Naive thymus-derived CD4-positive, alpha-beta T cell (primary cell): ENCODE measurements at regions not wholly inside any gene's neighbourhood (a gene's known extent, or its start where the extent isn't known, plus 50 kb on each side); places are given as distances from the start of the nearest gene placed in this dataset.

Experiments used
- ATAC-seq: fragments of 150-1000 bp; cut with Tn5 transposase; 2 replicates; pipeline ENCODE4 v1.10.0; 2021; ENCODE audit warnings: mild to moderate bottlenecking, moderate library complexity
- CTCF ChIA-PET: fragments of 350-600 bp; sonication (Branson Sonifier 250); formaldehyde crosslinking; loops from one replicate; lab custom pipeline; 2021; ENCODE audit warnings: antibody characterized with exemption; lab: Charles Lee
- POLR2A ChIA-PET: fragments of 350-600 bp; sonication (Branson Sonifier 250); formaldehyde crosslinking; loops from one replicate; lab custom pipeline; 2021; ENCODE audit warnings: antibody characterized with exemption, inconsistent platforms; lab: Charles Lee
- DNase-seq, 9 donors: peaks; one replicate each; pipeline versions ENCODE4 v3.0.0 to v3.0.0-alpha.2; 2020 to 2022; ENCODE audit warnings: mixed read lengths in 1 of 9
- H3K27ac ChIP-seq: one replicate; pipeline ENCODE4 v1.7.0; 2013; ENCODE audit warnings: mild to moderate bottlenecking, low read depth, low read length, moderate library complexity
- H3K27me3 ChIP-seq, 2 donors: one replicate each; pipeline ENCODE4 v1.7.0; 2013; ENCODE audit warnings: low read length in 2 of 2, mild to moderate bottlenecking in 2 of 2, moderate library complexity in 2 of 2; ENCODE audit not compliant: control insufficient read depth in 2 of 2, insufficient read depth in 2 of 2
- H3K36me3 ChIP-seq, 3 experiments: 1 replicate in 2 of 3; 2 replicates in 1 of 3; pipeline ENCODE4 v1.7.0; 2013; ENCODE audit warnings: low read length in 3 of 3, mild to moderate bottlenecking in 3 of 3, moderate library complexity in 1 of 3; ENCODE audit not compliant: insufficient read depth in 3 of 3, control insufficient read depth in 2 of 3
- H3K4me1 ChIP-seq, 2 donors: one replicate each; pipeline ENCODE4 v1.7.0; 2013; ENCODE audit warnings: low read length in 2 of 2, mild to moderate bottlenecking in 2 of 2, moderate library complexity in 1 of 2; ENCODE audit not compliant: control insufficient read depth in 2 of 2, insufficient read depth in 2 of 2
- H3K4me3 ChIP-seq: 2 replicates; pipeline ENCODE4 v1.7.0; 2013; ENCODE audit warnings: mild to moderate bottlenecking, low read length
- H3K9me3 ChIP-seq, 3 experiments: 1 replicate in 2 of 3; 2 replicates in 1 of 3; pipeline ENCODE4 v1.7.0; 2013; ENCODE audit warnings: low read length in 3 of 3; ENCODE audit not compliant: control insufficient read depth in 2 of 3
- H3K27ac Mint-ChIP-seq, 9 donors: one replicate each; pipeline ENCODE4 v1.8.0; 2020 to 2022; ENCODE audit warnings: mixed read lengths in 9 of 9, mild to moderate bottlenecking in 8 of 9, moderate library complexity in 5 of 9, inconsistent platforms in 2 of 9
- H3K27me3 Mint-ChIP-seq, 5 donors: one replicate each; pipeline ENCODE4 v1.8.0; 2021 to 2022; ENCODE audit warnings: mixed read lengths in 5 of 5, mild to moderate bottlenecking in 1 of 5
- H3K36me3 Mint-ChIP-seq, 5 donors: one replicate each; pipeline ENCODE4 v1.8.0; 2020 to 2022; ENCODE audit warnings: mixed read lengths in 5 of 5, mild to moderate bottlenecking in 3 of 5, inconsistent platforms in 1 of 5
- H3K4me1 Mint-ChIP-seq, 7 donors: one replicate each; pipeline ENCODE4 v1.8.0; 2020 to 2022; ENCODE audit warnings: mixed read lengths in 7 of 7, mild to moderate bottlenecking in 3 of 7, inconsistent platforms in 1 of 7
- H3K4me3 Mint-ChIP-seq, 10 donors: one replicate each; pipeline ENCODE4 v1.8.0; 2020 to 2022; ENCODE audit warnings: mild to moderate bottlenecking in 10 of 10, mixed read lengths in 10 of 10, moderate library complexity in 6 of 10, inconsistent platforms in 2 of 10
- H3K9me3 Mint-ChIP-seq, 11 donors: one replicate each; pipeline ENCODE4 v1.8.0; 2020 to 2022; ENCODE audit warnings: mixed read lengths in 11 of 11, mild to moderate bottlenecking in 4 of 11, inconsistent platforms in 1 of 11, moderate library complexity in 1 of 11
- intact Hi-C, 2 donors: fragments of 100-400 bp; cut with micrococcal nuclease; formaldehyde crosslinking; loops; one replicate each; pipeline ENCODE4 v1.15.1; 2023

DNA sequence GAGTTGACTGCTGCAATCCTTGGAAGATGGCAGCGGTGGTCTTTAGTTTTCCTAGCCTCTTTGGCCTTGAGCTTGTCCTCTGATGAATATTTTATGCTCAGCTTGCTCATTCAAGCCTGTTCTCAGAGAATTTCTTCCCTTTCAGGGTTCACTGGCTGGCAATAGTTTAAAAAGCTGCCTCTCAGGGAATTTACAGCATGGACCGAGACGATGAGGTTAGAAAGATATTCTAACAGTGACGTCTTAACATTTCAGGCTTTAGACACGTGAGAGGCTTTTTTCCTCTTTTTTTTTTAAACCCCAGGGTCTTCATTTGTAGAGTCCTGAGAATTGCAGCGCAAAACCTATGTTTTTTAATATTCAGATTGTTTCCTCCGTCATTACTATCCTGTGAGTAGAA lies 120.3 kb upstream of the CLSTN2 start:
- intact Hi-C loops, result no loop called here
- peaks cover 0 to 28% (median 8%) of the 10 kb centered on the region in 5 donors for H3K27me3 Mint-ChIP-seq
- no peaks in the 10 kb centered on the region for H3K4me1 ChIP-seq
- H3K4me3 ChIP-seq, result no peak overlapping the region
- H3K4me1 Mint-ChIP-seq, result no peaks in the 10 kb centered on the region
- peaks cover 0 to 4% (median 0%) of the 10 kb centered on the region in 5 donors for H3K36me3 Mint-ChIP-seq
- no peak overlapping the region for H3K4me3 Mint-ChIP-seq
- no peak for DNase-seq
- H3K27me3 ChIP-seq, result no peaks in the 10 kb centered on the region
- CTCF ChIA-PET, result no interaction called here
- no peak overlapping the region for H3K27ac ChIP-seq
- H3K9me3 ChIP-seq, result no peaks in the 10 kb centered on the region
- ATAC-seq, result no peak
- peaks cover 0 to 7% (median 2%) of the 10 kb centered on the region in 11 donors for H3K9me3 Mint-ChIP-seq
- no peaks in the 10 kb centered on the region for H3K36me3 ChIP-seq
- H3K27ac Mint-ChIP-seq, result no peak overlapping the region
- POLR2A ChIA-PET, result no interaction called here

- POLR2A ChIA-PET, result no interaction called here
Measured at GRCh38 chr3:139811331-139811730, 123.7 kb upstream of the CLSTN2 start.

GRCh38 chr3:139808201-139808600 lies 126.8 kb upstream of the CLSTN2 start:
- no peaks in the 10 kb centered on the region for H3K9me3 ChIP-seq
- H3K27me3 ChIP-seq, result no peaks in the 10 kb centered on the region
- POLR2A ChIA-PET, result no interaction called here
- H3K9me3 Mint-ChIP-seq, result peaks cover 0 to 3% (median 0%) of the 10 kb centered on the region in 11 donors
- H3K27ac Mint-ChIP-seq, result no peak overlapping the region
- CTCF ChIA-PET, result no interaction called here
- H3K36me3 Mint-ChIP-seq, result no peaks in the 10 kb centered on the region
- no peak for DNase-seq
- intact Hi-C loops, result no loop called here
- no peak overlapping the region for H3K27ac ChIP-seq
- peaks cover 0 to 11% (median 3%) of the 10 kb centered on the region in 5 donors for H3K27me3 Mint-ChIP-seq
- no peaks in the 10 kb centered on the region for H3K4me1 ChIP-seq
- no peak overlapping the region for H3K4me3 ChIP-seq
- H3K4me1 Mint-ChIP-seq, result no peaks in the 10 kb centered on the region
- no peaks in the 10 kb centered on the region for H3K36me3 ChIP-seq
- ATAC-seq, result no peak
- no peak overlapping the region for H3K4me3 Mint-ChIP-seq

More at GRCh38 chr3:139811331-139811730, 123.7 kb upstream of the CLSTN2 start:
- no peaks in the 10 kb centered on the region for H3K27me3 ChIP-seq
- CTCF ChIA-PET, result no interaction called here
- H3K4me1 ChIP-seq, result no peaks in the 10 kb centered on the region
- peaks cover 0 to 10% (median 3%) of the 10 kb centered on the region in 5 donors for H3K27me3 Mint-ChIP-seq
- H3K9me3 Mint-ChIP-seq, result peaks cover 0 to 2% (median 0%) of the 10 kb centered on the region in 11 donors
- ATAC-seq (peak; percentile 27), DNase-seq (no peak)
- no peak overlapping the region for H3K4me3 ChIP-seq
- H3K27ac ChIP-seq, result no peak overlapping the region
- H3K27ac Mint-ChIP-seq, result no peak overlapping the region
- no peak overlapping the region for H3K4me3 Mint-ChIP-seq
- no peaks in the 10 kb centered on the region for H3K9me3 ChIP-seq
- no peaks in the 10 kb centered on the region for H3K36me3 ChIP-seq
- H3K36me3 Mint-ChIP-seq, result no peaks in the 10 kb centered on the region
- intact Hi-C loops, result no loop called here
- no peaks in the 10 kb centered on the region for H3K4me1 Mint-ChIP-seq

DNA sequence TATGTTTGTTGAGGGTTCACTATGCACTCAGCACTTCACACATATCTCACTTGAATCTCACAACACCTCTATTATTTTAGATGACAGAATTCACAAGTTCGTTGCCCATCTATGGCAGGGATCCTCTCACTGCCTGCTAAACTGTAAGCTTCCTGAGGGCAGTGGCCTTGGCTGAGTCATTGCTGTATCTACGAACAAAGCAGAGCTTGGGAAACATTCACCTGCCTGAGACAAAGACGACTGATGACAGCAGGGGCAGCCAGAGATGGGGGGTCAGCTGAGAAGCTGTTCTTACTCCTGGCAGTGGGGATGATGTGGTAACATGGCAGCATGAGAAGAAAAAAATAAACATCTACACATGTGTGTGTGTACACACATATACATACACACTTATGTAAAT lies 125.5 kb upstream of the NMNAT3 start:
- no peak for ATAC-seq
- intact Hi-C loops, result no loop called here

GRCh38 chr3:139797724-139798343 lies 120.1 kb upstream of the NMNAT3 start:
- no peak overlapping the region for H3K4me3 Mint-ChIP-seq
- peaks cover 0 to 5% (median 0%) of the 10 kb centered on the region in 3 experiments for H3K9me3 ChIP-seq
- ChIA-PET POLR2A (no interaction called here), CTCF (no interaction called here)
- no peaks in the 10 kb centered on the region for H3K4me1 Mint-ChIP-seq
- no peak overlapping the region for H3K27ac ChIP-seq
- peaks cover 0 to 13% (median 0%) of the 10 kb centered on the region in 5 donors for H3K27me3 Mint-ChIP-seq
- H3K36me3 Mint-ChIP-seq, result no peaks in the 10 kb centered on the region
- peaks cover 0 to 8% (median 2%) of the 10 kb centered on the region in 11 donors for H3K9me3 Mint-ChIP-seq
- intact Hi-C loops, result no loop called here
- no peaks in the 10 kb centered on the region for H3K27me3 ChIP-seq
- ATAC-seq (no peak), DNase-seq (peak in 2 of 9 donors; percentile 5 to 25)
- H3K36me3 ChIP-seq, result no peaks in the 10 kb centered on the region
- H3K4me3 ChIP-seq, result no peak overlapping the region
- H3K4me1 ChIP-seq, result no peaks in the 10 kb centered on the region
- H3K27ac Mint-ChIP-seq, result no peak overlapping the region

More for the DNA sequence above, 125.5 kb upstream of the NMNAT3 start:
- Mint-ChIP-seq H3K27ac (no peak overlapping the region), H3K4me1 (no peaks in the 10 kb centered on the region), H3K4me3 (no peak overlapping the region), H3K27me3 (peaks cover 0 to 11% (median 3%) of the 10 kb centered on the region in 5 donors), H3K36me3 (no peaks in the 10 kb centered on the region), H3K9me3 (peaks cover 0 to 5% (median 0%) of the 10 kb centered on the region in 11 donors)
- DNase-seq, result no peak
- no peak overlapping the region for H3K27ac ChIP-seq
- CTCF ChIA-PET, result no interaction called here
- POLR2A ChIA-PET, result no interaction called here
- no peaks in the 10 kb centered on the region for H3K36me3 ChIP-seq
- no peaks in the 10 kb centered on the region for H3K4me1 ChIP-seq
- peaks cover 0 to 3% (median 0%) of the 10 kb centered on the region in 3 experiments for H3K9me3 ChIP-seq
- H3K4me3 ChIP-seq, result no peak overlapping the region
- no peaks in the 10 kb centered on the region for H3K27me3 ChIP-seq

DNA sequence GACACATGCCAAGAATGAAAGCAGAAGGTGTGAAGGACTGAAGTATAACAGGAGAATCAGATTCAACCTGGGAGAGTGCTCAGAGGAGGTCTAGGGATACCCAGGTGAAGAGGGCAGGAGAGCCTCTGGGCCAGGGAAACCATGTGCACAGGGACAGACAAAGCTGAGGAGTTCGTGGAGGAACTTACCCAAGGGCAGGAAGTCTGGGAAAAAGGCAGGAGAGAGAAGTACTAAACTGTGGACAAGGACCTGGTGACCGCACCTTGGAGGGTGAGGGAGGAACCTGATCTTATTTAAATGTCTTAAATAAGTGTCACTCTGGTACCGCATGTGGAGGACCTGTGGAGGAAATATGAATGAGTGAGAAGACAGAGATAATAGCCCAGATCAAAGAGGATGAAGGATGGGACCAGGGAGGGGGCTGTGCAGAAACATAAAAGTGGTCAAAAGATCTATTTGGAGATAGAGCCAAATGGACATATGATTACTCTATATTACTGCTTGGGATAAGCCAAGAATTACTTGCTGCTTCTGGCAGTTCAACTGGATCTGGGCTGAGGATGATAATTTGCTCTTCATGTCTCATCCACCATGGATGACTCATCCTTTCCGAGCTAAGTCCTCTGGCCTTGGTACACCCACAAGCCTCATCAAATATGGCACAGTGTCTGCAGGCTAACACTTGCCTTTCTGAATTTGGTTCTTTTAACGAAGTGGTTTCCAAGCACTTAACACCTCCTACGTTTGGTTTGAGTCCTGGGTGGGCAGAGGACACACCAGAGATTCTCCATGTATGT lies 116.9 kb upstream of the NMNAT3 start:
- no peaks in the 10 kb centered on the region for H3K36me3 ChIP-seq
- no peaks in the 10 kb centered on the region for H3K36me3 Mint-ChIP-seq
- peaks cover 0 to 5% (median 0%) of the 10 kb centered on the region in 3 experiments for H3K9me3 ChIP-seq
- intact Hi-C loops, result no loop called here
- no peak for ATAC-seq
- no peaks in the 10 kb centered on the region for H3K4me1 ChIP-seq
- H3K27ac Mint-ChIP-seq, result no peak overlapping the region
- H3K27me3 ChIP-seq, result no peaks in the 10 kb centered on the region
- H3K9me3 Mint-ChIP-seq, result peaks cover 0 to 12% (median 5%) of the 10 kb centered on the region in 11 donors
- no peak overlapping the region for H3K27ac ChIP-seq
- POLR2A ChIA-PET, result no interaction called here
- H3K4me1 Mint-ChIP-seq, result no peaks in the 10 kb centered on the region
- CTCF ChIA-PET, result no interaction called here
- H3K4me3 ChIP-seq, result no peak overlapping the region
- no peak overlapping the region for H3K4me3 Mint-ChIP-seq
- peaks cover 0 to 16% (median 8%) of the 10 kb centered on the region in 5 donors for H3K27me3 Mint-ChIP-seq
- no peak for DNase-seq
